ENCODE measurements at regions not wholly inside any gene's neighbourhood (a gene's known extent, or its start where the extent isn't known, plus 50 kb on each side); places are given as distances from the start of the nearest gene placed in this dataset.
"Not testable (repeated sequence)": the region's sequence is repeated elsewhere in the genome, so short reads cannot be mapped to it uniquely, and the experiment has no call there.

DNA sequence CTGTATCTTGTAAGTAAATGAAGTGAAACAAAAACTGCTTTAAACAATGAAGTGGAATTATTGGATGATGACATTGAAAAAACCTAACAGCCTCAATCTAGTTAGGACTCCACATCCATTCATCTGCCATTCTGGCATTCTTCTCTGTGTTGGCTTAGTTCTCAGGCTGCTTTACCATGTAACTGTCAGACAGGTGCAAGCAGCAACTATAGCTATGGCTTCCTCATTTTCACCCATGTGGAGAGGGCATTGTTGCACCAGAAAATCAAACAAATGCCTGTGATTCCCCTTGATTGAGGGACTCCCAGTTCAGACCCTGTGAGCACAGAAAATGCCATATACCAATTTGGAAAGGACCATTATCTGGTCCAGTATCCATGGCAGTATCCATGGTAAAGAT is 129.5 kb upstream of the NYAP2 start:
- no peak overlapping the region for H3K27ac ChIP-seq
- TF ChIP-seq, protein P1, sequence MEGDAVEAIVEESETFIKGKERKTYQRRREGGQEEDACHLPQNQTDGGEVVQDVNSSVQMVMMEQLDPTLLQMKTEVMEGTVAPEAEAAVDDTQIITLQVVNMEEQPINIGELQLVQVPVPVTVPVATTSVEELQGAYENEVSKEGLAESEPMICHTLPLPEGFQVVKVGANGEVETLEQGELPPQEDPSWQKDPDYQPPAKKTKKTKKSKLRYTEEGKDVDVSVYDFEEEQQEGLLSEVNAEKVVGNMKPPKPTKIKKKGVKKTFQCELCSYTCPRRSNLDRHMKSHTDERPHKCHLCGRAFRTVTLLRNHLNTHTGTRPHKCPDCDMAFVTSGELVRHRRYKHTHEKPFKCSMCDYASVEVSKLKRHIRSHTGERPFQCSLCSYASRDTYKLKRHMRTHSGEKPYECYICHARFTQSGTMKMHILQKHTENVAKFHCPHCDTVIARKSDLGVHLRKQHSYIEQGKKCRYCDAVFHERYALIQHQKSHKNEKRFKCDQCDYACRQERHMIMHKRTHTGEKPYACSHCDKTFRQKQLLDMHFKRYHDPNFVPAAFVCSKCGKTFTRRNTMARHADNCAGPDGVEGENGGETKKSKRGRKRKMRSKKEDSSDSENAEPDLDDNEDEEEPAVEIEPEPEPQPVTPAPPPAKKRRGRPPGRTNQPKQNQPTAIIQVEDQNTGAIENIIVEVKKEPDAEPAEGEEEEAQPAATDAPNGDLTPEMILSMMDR (conservative IDR thresholded peaks at IDR 0.05) = no peak

DNA sequence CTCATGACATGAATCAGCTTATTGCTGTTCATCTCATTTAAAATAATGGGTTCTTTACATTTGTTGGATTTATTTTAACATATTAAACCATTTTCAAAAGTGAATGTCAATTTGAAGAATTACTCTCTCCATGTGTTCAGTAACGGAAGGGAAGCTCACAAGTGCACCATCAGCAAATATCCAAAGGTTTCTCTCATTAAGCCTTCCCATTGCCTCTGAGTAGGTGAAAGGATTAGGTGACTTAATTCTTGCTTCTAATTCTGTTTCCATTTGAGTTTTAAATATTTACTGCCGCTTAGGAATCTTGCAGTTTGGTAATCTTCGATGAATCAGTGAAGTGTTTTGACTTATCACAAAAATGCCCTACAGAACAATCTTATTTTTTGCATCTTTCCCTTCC is 145.1 kb upstream of the NYAP2 start:
- H3K27ac ChIP-seq = no peak overlapping the region
- TF ChIP-seq, protein P1 (conservative IDR thresholded peaks at IDR 0.05) = no peak

DNA sequence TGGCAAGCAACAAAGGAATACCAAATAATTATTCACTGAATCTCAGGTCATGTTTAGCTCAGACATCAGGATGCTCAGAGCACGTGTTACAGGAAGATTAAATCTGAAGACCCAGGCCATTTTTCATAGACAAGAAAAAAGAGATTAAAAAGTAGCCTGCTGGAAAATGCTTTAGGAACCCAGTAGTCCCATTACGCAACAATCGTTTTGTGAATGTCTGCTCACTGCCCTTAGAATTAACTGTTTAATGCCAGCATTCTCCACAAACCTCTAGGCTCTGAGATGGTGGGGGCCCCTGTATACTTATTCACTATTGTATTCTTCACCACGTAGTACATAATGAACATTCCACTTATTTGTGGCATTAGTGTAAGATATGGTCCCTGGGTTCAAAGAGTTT is 154.6 kb upstream of the NYAP2 start:
- no peak overlapping the region for H3K27ac ChIP-seq
- TF ChIP-seq, protein P1 (conservative IDR thresholded peaks at IDR 0.05) = no peak

DNA sequence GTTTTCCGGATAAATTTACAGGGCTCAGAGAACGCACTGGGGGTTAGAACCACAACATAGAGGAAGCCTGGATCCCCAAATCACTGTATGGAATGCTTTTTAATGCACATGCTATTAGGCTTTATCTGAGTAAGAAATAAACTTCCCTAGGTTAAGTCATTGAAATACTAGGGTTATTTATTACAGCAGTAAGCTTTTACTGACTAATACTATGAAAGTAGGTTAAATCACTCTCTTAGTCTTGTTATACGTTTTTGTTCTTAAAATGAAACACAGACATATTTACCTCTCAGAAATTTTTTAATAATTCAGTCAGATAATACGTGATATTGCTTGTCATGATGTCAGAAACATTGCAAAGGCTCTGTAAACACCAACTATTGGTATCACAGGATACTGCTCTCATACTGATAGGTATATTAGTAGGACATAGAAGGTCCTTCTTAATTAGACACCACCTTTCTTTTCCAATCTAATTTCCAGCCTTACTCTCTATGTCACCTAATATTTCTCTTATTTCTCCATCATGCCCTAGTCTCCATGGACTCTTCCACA is 162.7 kb upstream of the NYAP2 start:
- no peak overlapping the region for H3K27ac ChIP-seq
- TF ChIP-seq, protein P1 (conservative IDR thresholded peaks at IDR 0.05) = no peak

DNA sequence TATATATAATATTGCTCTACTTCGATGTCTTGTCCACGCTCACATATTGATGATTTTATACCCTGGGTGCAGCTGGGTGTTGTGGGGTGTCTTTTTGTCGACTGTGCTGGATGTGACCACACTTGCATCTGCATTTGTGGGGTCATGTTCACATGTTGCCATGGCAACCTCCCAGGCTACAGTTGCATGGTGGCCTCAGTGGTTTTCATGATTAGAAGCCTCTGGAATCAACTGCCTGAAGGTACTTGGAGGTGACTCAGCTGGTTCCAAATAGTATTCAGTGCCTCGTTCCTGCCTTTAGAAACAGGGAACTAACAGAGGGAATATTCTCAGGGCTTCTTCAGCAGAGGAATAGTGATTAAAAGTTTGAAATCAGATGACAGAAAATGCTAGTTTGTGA is 166.3 kb upstream of the NYAP2 start:
- TF ChIP-seq, protein P1 (conservative IDR thresholded peaks at IDR 0.05) = no peak
- no peak overlapping the region for H3K27ac ChIP-seq

DNA sequence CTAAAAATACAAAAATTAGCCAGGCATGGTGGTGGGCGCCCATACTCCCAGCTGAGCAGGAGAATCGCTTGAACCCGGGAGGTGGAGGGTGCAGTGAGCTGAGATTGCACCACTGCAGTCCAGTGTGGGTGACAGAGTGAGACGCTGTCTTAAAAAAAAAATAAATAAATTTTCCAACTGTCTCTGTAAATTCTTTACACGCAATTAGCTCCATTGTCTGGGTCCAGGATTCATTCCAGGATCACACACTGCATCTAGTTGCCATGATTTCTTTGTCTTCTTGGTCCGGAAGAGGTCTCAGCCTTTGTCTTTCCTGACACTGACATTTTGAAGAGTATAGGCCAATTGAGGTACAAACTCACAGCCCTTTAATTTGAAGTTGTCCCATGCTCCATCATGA is 167.6 kb upstream of the NYAP2 start:
- no peak overlapping the region for H3K27ac ChIP-seq
- TF ChIP-seq, protein P1 (conservative IDR thresholded peaks at IDR 0.05) = no peak

DNA sequence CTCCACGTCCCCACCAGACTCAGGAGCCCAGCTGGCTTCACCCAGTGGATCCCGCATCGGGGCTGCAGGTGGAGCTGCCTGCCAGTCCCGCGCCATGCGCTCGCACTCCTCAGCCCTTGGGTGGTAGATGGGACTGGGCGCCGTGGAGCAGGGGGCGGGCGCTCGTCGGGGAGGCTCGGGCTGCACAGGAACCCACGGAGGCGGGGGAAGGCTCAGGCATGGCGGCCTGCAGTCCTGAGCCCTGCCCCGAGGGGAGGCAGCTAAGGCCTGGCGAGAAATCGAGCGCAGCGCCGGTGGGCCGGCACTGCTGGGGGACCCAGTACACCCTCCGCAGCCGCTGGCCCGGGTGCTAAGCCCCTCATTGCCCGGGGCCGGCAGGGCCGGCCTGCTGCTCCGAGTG is 170.2 kb upstream of the NYAP2 start:
- not testable (repeated sequence) for H3K27ac ChIP-seq

DNA sequence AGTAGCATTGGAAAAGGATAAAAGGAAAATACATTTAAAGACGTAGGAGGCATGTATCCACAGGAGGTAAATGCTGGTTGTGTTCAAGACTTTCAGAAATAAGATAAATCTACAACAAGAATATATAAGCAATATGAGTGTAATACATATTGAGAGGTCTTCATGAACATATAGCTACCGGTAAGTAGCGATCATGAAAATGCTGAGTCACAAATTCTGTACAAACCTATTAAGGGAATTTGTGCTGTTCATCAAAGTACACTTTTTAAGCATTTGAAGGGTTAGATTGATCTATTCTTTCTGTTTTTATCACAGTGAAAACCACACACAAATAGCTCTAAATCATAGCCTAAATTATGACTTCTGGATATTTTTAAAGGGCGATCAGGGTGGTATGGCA is 173.1 kb upstream of the NYAP2 start:
- H3K27ac ChIP-seq = no peak overlapping the region
- TF ChIP-seq, protein P1 (conservative IDR thresholded peaks at IDR 0.05) = no peak

Measured in VCaP (cell line).